ENCODE measurements at regions not wholly inside any gene's neighbourhood (a gene's known extent, or its start where the extent isn't known, plus 50 kb on each side); places are given as distances from the start of the nearest gene placed in this dataset.

- H3K4me1 ChIP-seq: peaks cover 6% of the 10 kb centered on the region in 2 donors
- no peaks in the 10 kb centered on the region for H3K27me3 ChIP-seq
- TF ChIP-seq, protein P1, sequence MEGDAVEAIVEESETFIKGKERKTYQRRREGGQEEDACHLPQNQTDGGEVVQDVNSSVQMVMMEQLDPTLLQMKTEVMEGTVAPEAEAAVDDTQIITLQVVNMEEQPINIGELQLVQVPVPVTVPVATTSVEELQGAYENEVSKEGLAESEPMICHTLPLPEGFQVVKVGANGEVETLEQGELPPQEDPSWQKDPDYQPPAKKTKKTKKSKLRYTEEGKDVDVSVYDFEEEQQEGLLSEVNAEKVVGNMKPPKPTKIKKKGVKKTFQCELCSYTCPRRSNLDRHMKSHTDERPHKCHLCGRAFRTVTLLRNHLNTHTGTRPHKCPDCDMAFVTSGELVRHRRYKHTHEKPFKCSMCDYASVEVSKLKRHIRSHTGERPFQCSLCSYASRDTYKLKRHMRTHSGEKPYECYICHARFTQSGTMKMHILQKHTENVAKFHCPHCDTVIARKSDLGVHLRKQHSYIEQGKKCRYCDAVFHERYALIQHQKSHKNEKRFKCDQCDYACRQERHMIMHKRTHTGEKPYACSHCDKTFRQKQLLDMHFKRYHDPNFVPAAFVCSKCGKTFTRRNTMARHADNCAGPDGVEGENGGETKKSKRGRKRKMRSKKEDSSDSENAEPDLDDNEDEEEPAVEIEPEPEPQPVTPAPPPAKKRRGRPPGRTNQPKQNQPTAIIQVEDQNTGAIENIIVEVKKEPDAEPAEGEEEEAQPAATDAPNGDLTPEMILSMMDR (IDR thresholded peaks at IDR 0.05): no peak
- TF ChIP-seq POLR2A (IDR thresholded peaks at IDR 0.05): no peak
- intact Hi-C loops (cut with DNase I): no loop called here
- no peaks in the 10 kb centered on the region for H3K36me3 ChIP-seq
- no peak overlapping the region for H3K4me3 ChIP-seq (replicated peaks in 1 of 3)
- no peaks in the 10 kb centered on the region for H3K9me3 ChIP-seq
- no peak for DNase-seq
- WGBS, 2 donors: 92 to 93% methylated on average over 13 of the region's 13 CpGs
- H3K27ac ChIP-seq: no peak overlapping the region
These were observed 70.5 kb upstream of the MYCN start for GRCh38 chr2:15869871-15870270.

DNA sequence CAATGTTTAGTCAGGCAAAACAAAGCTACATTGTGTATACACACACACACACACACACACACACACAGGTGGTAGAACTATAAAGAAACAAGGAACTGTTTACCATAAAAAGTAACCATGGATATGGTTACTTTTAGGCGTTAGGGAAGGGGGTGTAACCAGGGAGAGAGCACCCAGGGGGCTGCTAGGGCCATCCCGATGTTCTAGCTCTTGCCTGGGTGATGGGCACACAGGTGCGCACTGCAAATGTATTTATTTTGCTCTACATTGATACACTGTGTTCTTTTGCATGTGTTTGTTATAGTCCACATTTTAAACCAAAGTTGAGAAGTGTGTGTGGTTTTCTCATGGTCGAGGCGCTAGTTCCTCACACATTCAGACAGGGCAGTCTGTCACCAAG is 69.8 kb upstream of the MYCN start:
- H3K27ac ChIP-seq: no peak overlapping the region
- H3K27me3 ChIP-seq: no peaks in the 10 kb centered on the region
- H3K36me3 ChIP-seq: no peaks in the 10 kb centered on the region
- H3K9me3 ChIP-seq: no peaks in the 10 kb centered on the region
- WGBS, 2 donors: 91% methylated on average over 5 of the region's 5 CpGs
- TF ChIP-seq, protein P1 (IDR thresholded peaks at IDR 0.05): no peak
- TF ChIP-seq POLR2A (IDR thresholded peaks at IDR 0.05): no peak
- H3K4me1 ChIP-seq: peaks cover 10 to 13% of the 10 kb centered on the region in 2 donors
- intact Hi-C loops (cut with DNase I): no loop called here
- H3K4me3 ChIP-seq (replicated peaks in 1 of 3): no peak overlapping the region
- no peak for DNase-seq

DNA sequence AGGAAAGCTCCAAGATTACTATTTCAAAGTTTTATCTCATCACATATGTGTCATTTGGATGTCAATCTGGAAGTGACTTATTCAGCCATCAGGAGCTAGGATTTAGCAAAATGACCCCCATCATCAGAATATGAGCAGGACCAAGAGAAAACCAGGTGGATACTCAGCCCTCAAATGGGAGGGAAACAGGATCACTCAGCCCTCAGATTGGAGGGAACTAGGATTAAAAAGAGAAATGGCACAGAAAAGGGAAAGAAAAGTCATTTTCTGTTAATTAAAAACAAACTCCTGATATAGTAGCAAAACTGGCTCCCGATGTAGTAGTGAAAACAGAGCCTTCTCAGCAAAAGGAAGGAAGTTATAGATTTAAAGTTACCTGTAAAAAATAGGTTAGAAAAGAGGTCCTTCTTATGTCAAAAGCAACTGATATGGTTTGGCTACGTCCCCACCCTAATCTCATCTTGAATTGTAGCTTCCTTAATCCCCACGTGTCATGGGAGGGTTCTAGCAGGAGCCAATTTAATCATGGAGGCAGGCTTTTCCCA is 69.0 kb upstream of the MYCN start:
- Histone ChIP-seq H3K4me1 (peaks cover 10 to 13% of the 10 kb centered on the region in 2 donors), H3K9me3 (no peaks in the 10 kb centered on the region), H3K36me3 (no peaks in the 10 kb centered on the region), H3K27ac (no peak overlapping the region), H3K27me3 (no peaks in the 10 kb centered on the region), H3K4me3 (replicated peaks in 1 of 3) (no peak overlapping the region)
- DNase-seq: no peak
- intact Hi-C loops (cut with DNase I): no loop called here
- TF ChIP-seq, protein P1 (IDR thresholded peaks at IDR 0.05): no peak
- no peak for TF ChIP-seq POLR2A (IDR thresholded peaks at IDR 0.05)
- WGBS, 2 donors: 82 to 90% methylated on average over 3 of the region's 3 CpGs

DNA sequence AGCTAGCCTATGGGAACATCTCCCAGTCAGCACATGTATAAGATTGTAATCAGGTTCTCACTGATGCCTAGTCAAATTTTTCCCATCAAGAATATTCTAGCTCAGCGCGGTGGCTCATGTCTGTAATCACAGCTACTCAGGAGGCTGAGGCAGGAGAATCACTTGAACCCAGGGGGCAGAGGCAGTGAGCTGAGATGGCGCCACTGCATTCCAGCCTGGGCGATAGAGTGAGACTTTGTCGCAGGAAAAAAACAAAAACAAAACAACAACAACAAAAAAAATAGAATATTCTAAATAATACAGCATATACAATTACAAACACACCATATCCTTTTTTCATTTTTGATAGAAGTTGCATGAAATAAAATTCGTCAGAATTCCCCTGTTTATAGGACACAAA is 67.5 kb upstream of the MYCN start:
- Histone ChIP-seq H3K27ac (no peak overlapping the region), H3K4me3 (replicated peaks in 1 of 3) (no peak overlapping the region), H3K4me1 (peaks cover 10 to 13% of the 10 kb centered on the region in 2 donors), H3K27me3 (no peaks in the 10 kb centered on the region), H3K9me3 (no peaks in the 10 kb centered on the region), H3K36me3 (no peaks in the 10 kb centered on the region)
- 96 to 98% methylated on average over 6 of the region's 6 CpGs for WGBS, 2 donors
- TF ChIP-seq POLR2A (IDR thresholded peaks at IDR 0.05): no peak
- TF ChIP-seq, protein P1 (IDR thresholded peaks at IDR 0.05): no peak
- no peak for DNase-seq
- intact Hi-C loops (cut with DNase I): no loop called here

GRCh38 chr2:15874321-15874720 is 66.0 kb upstream of the MYCN start:
- intact Hi-C loops (cut with DNase I): no loop called here
- H3K9me3 ChIP-seq: no peaks in the 10 kb centered on the region
- peak in 1 of 2 donors; percentile 15 for DNase-seq
- TF ChIP-seq POLR2A (IDR thresholded peaks at IDR 0.05): no peak
- TF ChIP-seq, protein P1 (IDR thresholded peaks at IDR 0.05): no peak
- WGBS, 2 donors: 51 to 62% methylated on average over 3 of the region's 3 CpGs
- H3K27me3 ChIP-seq: no peaks in the 10 kb centered on the region
- H3K4me1 ChIP-seq: peaks cover 10 to 13% of the 10 kb centered on the region in 2 donors
- H3K4me3 ChIP-seq (replicated peaks in 1 of 3): no peak overlapping the region
- no peaks in the 10 kb centered on the region for H3K36me3 ChIP-seq
- H3K27ac ChIP-seq: peak overlapping the region; percentile 41 to 60 (median 56)

Data from thyroid gland (tissue), 4 donors.